Stomach (tissue), 4 donors: ENCODE measurements at regions not wholly inside any gene's neighbourhood (a gene's known extent, or its start where the extent isn't known, plus 50 kb on each side); places are given as distances from the start of the nearest gene placed in this dataset.

ENCODE experiments used
- POLR2A ChIP-seq, 4 donors: fragments of 450-650 bp; IDR thresholded peaks; one replicate each; pipeline ENCODE4 v1.6.1; 2016; ENCODE audit warnings: antibody characterized with exemption in 4 of 4, control low read depth in 2 of 4, mild to moderate bottlenecking in 1 of 4, moderate library complexity in 1 of 4
- POLR2AphosphoS5 ChIP-seq, 3 donors: sonication (generic); formaldehyde crosslinking; IDR thresholded peaks; one replicate each; pipeline ENCODE4 v1.6.1; 2016; ENCODE audit warnings: antibody characterized with exemption in 3 of 3
- TF ChIP-seq, protein P1 (sequence below), 7 experiments: fragments of 450-650 bp in 4 of 7; fragments of 200-600 bp in 3 of 7; sonication (generic) in 3 of 7; IDR thresholded peaks; one replicate each; pipeline ENCODE4 v1.5.1; 2016 to 2019; ENCODE audit warnings: antibody characterized with exemption in 7 of 7, control low read depth in 2 of 7, mild to moderate bottlenecking in 1 of 7

DNA sequence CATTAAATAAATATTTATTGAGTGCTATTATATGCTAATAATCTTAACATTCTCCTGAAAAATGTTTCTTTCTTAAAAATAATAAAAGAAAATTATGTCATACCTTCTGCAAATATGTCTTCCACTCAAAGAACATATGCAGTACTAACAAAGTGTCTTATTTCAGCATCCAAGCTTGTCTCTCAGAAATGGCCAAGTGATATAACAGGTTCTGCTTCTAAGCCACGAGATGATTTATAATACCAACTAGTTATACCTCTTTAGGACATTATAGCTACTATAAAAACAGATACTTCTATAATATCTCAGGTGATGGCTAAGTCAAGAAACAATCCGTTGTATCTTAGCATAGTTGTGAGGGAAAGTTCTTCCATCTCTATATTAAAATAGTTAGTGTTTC lies 128.1 kb upstream of the ARID2 start:
- TF ChIP-seq, protein P1, sequence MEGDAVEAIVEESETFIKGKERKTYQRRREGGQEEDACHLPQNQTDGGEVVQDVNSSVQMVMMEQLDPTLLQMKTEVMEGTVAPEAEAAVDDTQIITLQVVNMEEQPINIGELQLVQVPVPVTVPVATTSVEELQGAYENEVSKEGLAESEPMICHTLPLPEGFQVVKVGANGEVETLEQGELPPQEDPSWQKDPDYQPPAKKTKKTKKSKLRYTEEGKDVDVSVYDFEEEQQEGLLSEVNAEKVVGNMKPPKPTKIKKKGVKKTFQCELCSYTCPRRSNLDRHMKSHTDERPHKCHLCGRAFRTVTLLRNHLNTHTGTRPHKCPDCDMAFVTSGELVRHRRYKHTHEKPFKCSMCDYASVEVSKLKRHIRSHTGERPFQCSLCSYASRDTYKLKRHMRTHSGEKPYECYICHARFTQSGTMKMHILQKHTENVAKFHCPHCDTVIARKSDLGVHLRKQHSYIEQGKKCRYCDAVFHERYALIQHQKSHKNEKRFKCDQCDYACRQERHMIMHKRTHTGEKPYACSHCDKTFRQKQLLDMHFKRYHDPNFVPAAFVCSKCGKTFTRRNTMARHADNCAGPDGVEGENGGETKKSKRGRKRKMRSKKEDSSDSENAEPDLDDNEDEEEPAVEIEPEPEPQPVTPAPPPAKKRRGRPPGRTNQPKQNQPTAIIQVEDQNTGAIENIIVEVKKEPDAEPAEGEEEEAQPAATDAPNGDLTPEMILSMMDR (IDR thresholded peaks at IDR 0.05), result no peak
- no peak for TF ChIP-seq POLR2AphosphoS5 (IDR thresholded peaks at IDR 0.05)
- TF ChIP-seq POLR2A (IDR thresholded peaks at IDR 0.05), result no peak
